SU-DHL-6 (cell line): ENCODE measurements at regions not wholly inside any gene's neighbourhood (a gene's known extent, or its start where the extent isn't known, plus 50 kb on each side); places are given as distances from the start of the nearest gene placed in this dataset.

Experiments
- EZH2phosphoT487 ChIP-seq: fragments of 200-600 bp; sonication (generic), shearing (Covaris generic); conservative IDR thresholded peaks from 2 replicates; pipeline ENCODE4 v1.6.1; 2018; ENCODE audit warnings: mild to moderate bottlenecking, antibody characterized with exemption, low read length, moderate library complexity, mixed read lengths
- TF ChIP-seq, protein P1 (sequence below): fragments of 200-600 bp; sonication (generic); IDR thresholded peaks from one replicate; pipeline ENCODE4 v1.5.1; 2017; ENCODE audit warnings: antibody characterized with exemption, mild to moderate bottlenecking, low read length, moderate library complexity; ENCODE audit not compliant: insufficient read depth, poor library complexity, severe bottlenecking

DNA sequence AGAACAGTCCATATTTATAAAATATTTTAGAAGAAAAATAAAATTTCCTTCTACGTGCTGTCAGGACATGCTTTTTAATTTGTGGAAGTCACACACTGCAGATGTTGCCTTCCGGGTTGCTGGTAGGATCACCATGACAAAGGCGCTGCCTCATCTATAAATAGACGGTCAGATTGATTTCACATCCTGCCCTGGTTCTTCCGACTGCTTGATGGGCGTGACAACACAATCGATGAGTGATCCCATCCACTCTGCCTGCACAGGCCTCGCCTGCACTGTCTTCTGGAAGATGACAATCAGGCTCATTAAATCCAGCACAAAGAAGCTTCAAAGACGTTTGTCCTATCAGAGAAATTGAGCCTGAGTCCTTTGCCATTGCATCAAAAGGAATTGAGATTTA lies 318.9 kb upstream of the TRIB2 start:
- TF ChIP-seq, protein P1, sequence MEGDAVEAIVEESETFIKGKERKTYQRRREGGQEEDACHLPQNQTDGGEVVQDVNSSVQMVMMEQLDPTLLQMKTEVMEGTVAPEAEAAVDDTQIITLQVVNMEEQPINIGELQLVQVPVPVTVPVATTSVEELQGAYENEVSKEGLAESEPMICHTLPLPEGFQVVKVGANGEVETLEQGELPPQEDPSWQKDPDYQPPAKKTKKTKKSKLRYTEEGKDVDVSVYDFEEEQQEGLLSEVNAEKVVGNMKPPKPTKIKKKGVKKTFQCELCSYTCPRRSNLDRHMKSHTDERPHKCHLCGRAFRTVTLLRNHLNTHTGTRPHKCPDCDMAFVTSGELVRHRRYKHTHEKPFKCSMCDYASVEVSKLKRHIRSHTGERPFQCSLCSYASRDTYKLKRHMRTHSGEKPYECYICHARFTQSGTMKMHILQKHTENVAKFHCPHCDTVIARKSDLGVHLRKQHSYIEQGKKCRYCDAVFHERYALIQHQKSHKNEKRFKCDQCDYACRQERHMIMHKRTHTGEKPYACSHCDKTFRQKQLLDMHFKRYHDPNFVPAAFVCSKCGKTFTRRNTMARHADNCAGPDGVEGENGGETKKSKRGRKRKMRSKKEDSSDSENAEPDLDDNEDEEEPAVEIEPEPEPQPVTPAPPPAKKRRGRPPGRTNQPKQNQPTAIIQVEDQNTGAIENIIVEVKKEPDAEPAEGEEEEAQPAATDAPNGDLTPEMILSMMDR = no peak
- no peak for TF ChIP-seq EZH2phosphoT487
